ENCODE measurements at regions not wholly inside any gene's neighbourhood (a gene's known extent, or its start where the extent isn't known, plus 50 kb on each side); places are given as distances from the start of the nearest gene placed in this dataset.

GRCh38 chr2:9694661-9695234, 64.0 kb upstream of the YWHAQ start:
- no peak for DNase-seq
- Histone ChIP-seq H3K4ac (ENCODE audit: low read depth in 1 of 2, low read length in 2 of 2) (no peak overlapping the region), H3K4me2 (ENCODE audit: low read length, poor library complexity, severe bottlenecking) (no peak overlapping the region), H4K8ac (ENCODE audit: low read length) (no peak overlapping the region), H4K91ac (ENCODE audit: low read length) (no peak overlapping the region), H3K4me3 (ENCODE audit: insufficient read depth in 1 of 2, low read depth in 1 of 2, low read length in 2 of 2) (no peak overlapping the region), H3K23ac (ENCODE audit: low read length in 2 of 2) (no peak overlapping the region), H3K9ac (ENCODE audit: low read length) (no peak overlapping the region), H2AFZ (ENCODE audit: low read depth, low read length) (no peak overlapping the region), H3K4me1 (ENCODE audit: control insufficient read depth, insufficient read depth, low read depth, low read length) (peaks cover 8% of the 10 kb centered on the region), H3K36me3 (ENCODE audit: control insufficient read depth in 1 of 2, insufficient read depth in 2 of 2, low read depth in 1 of 2, low read length in 2 of 2) (no peaks in the 10 kb centered on the region), H2BK15ac (ENCODE audit: low read depth, poor library complexity, severe bottlenecking) (no peak overlapping the region), H3K79me1 (replicated peaks; ENCODE audit: low read length, poor library complexity, severe bottlenecking) (no peaks in the 10 kb centered on the region), H3K14ac (ENCODE audit: low read length in 2 of 2) (no peak overlapping the region), H2BK120ac (ENCODE audit: low read depth, low read length) (no peak overlapping the region), H3K27ac (ENCODE audit: low read length, poor library complexity, severe bottlenecking) (no peak overlapping the region), H3K18ac (ENCODE audit: low read depth in 1 of 2, low read length in 2 of 2) (no peak overlapping the region), H2BK12ac (ENCODE audit: low read length in 2 of 2) (no peak overlapping the region), H2AK5ac (ENCODE audit: low read length, severe bottlenecking) (no peak overlapping the region), H2BK5ac (ENCODE audit: low read depth, low read length, poor library complexity, severe bottlenecking) (no peak overlapping the region), H3K27me3 (ENCODE audit: control insufficient read depth in 1 of 2, insufficient read depth in 1 of 2, low read length in 2 of 2) (no peaks in the 10 kb centered on the region), H3K9me3 (ENCODE audit: control insufficient read depth, low read length) (no peaks in the 10 kb centered on the region)
- 92% methylated on average over 15 of the region's 17 CpGs for WGBS

- H3K18ac ChIP-seq (ENCODE audit: low read depth in 1 of 2, low read length in 2 of 2), result no peak overlapping the region
- H3K27ac ChIP-seq (ENCODE audit: low read length, poor library complexity, severe bottlenecking), result no peak overlapping the region
- no peak overlapping the region for H3K4ac ChIP-seq (ENCODE audit: low read depth in 1 of 2, low read length in 2 of 2)
- H3K9me3 ChIP-seq (ENCODE audit: control insufficient read depth, low read length), result no peaks in the 10 kb centered on the region
- no peak for DNase-seq
- H4K8ac ChIP-seq (ENCODE audit: low read length), result no peak overlapping the region
- H3K4me3 ChIP-seq (ENCODE audit: insufficient read depth in 1 of 2, low read depth in 1 of 2, low read length in 2 of 2), result no peak overlapping the region
- H2AK5ac ChIP-seq (ENCODE audit: low read length, severe bottlenecking), result peak overlapping the region; percentile 72
- H3K23ac ChIP-seq (ENCODE audit: low read length in 2 of 2), result no peak overlapping the region
- H3K4me2 ChIP-seq (ENCODE audit: low read length, poor library complexity, severe bottlenecking), result no peak overlapping the region
- H2BK15ac ChIP-seq (ENCODE audit: low read depth, poor library complexity, severe bottlenecking), result no peak overlapping the region
- H3K79me1 ChIP-seq (replicated peaks; ENCODE audit: low read length, poor library complexity, severe bottlenecking), result no peaks in the 10 kb centered on the region
- H3K9ac ChIP-seq (ENCODE audit: low read length), result no peak overlapping the region
- H3K4me1 ChIP-seq (ENCODE audit: control insufficient read depth, insufficient read depth, low read depth, low read length), result peaks cover 6% of the 10 kb centered on the region
- no peak overlapping the region for H2BK12ac ChIP-seq (ENCODE audit: low read length in 2 of 2)
- H4K91ac ChIP-seq (ENCODE audit: low read length), result no peak overlapping the region
- H2BK5ac ChIP-seq (ENCODE audit: low read depth, low read length, poor library complexity, severe bottlenecking), result no peak overlapping the region
- H3K14ac ChIP-seq (ENCODE audit: low read length in 2 of 2), result no peak overlapping the region
- no peak overlapping the region for H2AFZ ChIP-seq (ENCODE audit: low read depth, low read length)
- no peaks in the 10 kb centered on the region for H3K36me3 ChIP-seq (ENCODE audit: control insufficient read depth in 1 of 2, insufficient read depth in 2 of 2, low read depth in 1 of 2, low read length in 2 of 2)
- no peak overlapping the region for H2BK120ac ChIP-seq (ENCODE audit: low read depth, low read length)
- WGBS, result 98% methylated on average over 5 of the region's 6 CpGs
- H3K27me3 ChIP-seq (ENCODE audit: control insufficient read depth in 1 of 2, insufficient read depth in 1 of 2, low read length in 2 of 2), result no peaks in the 10 kb centered on the region
These were observed 65.1 kb upstream of the YWHAQ start for GRCh38 chr2:9695941-9696340.

GRCh38 chr2:9696731-9697130, 65.9 kb upstream of the YWHAQ start:
- H2BK15ac ChIP-seq (ENCODE audit: low read depth, poor library complexity, severe bottlenecking), result no peak overlapping the region
- H3K4me3 ChIP-seq (ENCODE audit: insufficient read depth in 1 of 2, low read depth in 1 of 2, low read length in 2 of 2), result no peak overlapping the region
- H3K23ac ChIP-seq (ENCODE audit: low read length in 2 of 2), result no peak overlapping the region
- H2BK120ac ChIP-seq (ENCODE audit: low read depth, low read length), result no peak overlapping the region
- peak overlapping the region; percentile 76 for H2AK5ac ChIP-seq (ENCODE audit: low read length, severe bottlenecking)
- H4K8ac ChIP-seq (ENCODE audit: low read length), result no peak overlapping the region
- H2BK12ac ChIP-seq (ENCODE audit: low read length in 2 of 2), result no peak overlapping the region
- H3K18ac ChIP-seq (ENCODE audit: low read depth in 1 of 2, low read length in 2 of 2), result no peak overlapping the region
- H3K27ac ChIP-seq (ENCODE audit: low read length, poor library complexity, severe bottlenecking), result peak overlapping the region; percentile 53
- H2BK5ac ChIP-seq (ENCODE audit: low read depth, low read length, poor library complexity, severe bottlenecking), result peak overlapping the region; percentile 15
- H2AFZ ChIP-seq (ENCODE audit: low read depth, low read length), result no peak overlapping the region
- DNase-seq, result no peak
- H3K27me3 ChIP-seq (ENCODE audit: control insufficient read depth in 1 of 2, insufficient read depth in 1 of 2, low read length in 2 of 2), result no peaks in the 10 kb centered on the region
- H3K36me3 ChIP-seq (ENCODE audit: control insufficient read depth in 1 of 2, insufficient read depth in 2 of 2, low read depth in 1 of 2, low read length in 2 of 2), result no peaks in the 10 kb centered on the region
- H3K14ac ChIP-seq (ENCODE audit: low read length in 2 of 2), result no peak overlapping the region
- WGBS, result 90% methylated on average over 3 of the region's 4 CpGs
- H4K91ac ChIP-seq (ENCODE audit: low read length), result peak overlapping the region; percentile 28
- no peaks in the 10 kb centered on the region for H3K9me3 ChIP-seq (ENCODE audit: control insufficient read depth, low read length)
- peaks cover 6% of the 10 kb centered on the region for H3K4me1 ChIP-seq (ENCODE audit: control insufficient read depth, insufficient read depth, low read depth, low read length)
- no peak overlapping the region for H3K4ac ChIP-seq (ENCODE audit: low read depth in 1 of 2, low read length in 2 of 2)
- peak overlapping the region; percentile 41 for H3K4me2 ChIP-seq (ENCODE audit: low read length, poor library complexity, severe bottlenecking)
- H3K9ac ChIP-seq (ENCODE audit: low read length), result no peak overlapping the region
- H3K79me1 ChIP-seq (replicated peaks; ENCODE audit: low read length, poor library complexity, severe bottlenecking), result no peaks in the 10 kb centered on the region

DNA sequence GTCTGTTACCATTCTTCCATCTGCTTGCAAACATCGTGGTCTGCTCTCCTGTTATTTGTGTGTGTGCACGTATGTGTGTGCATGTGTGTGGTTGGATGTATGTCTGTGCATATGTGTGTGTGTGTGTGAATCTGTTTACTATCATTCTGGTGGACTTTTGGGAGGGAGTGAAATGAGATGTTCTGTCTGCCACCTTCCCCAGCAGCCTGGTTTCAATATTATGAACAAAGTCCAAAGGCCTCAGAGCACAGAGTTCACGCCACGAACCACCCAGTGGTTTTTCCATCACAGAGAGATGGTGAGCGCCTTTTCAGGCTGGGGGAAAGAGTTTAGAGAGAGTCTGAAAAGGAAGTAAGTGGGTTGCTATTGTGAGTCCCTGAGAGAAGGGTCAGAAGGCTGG, 67.1 kb upstream of the YWHAQ start:
- H2BK12ac ChIP-seq (ENCODE audit: low read length in 2 of 2), result peak overlapping the region in 1 of 2 experiments; percentile 55
- no peak overlapping the region for H3K4ac ChIP-seq (ENCODE audit: low read depth in 1 of 2, low read length in 2 of 2)
- no peak overlapping the region for H2BK5ac ChIP-seq (ENCODE audit: low read depth, low read length, poor library complexity, severe bottlenecking)
- no peak overlapping the region for H3K27ac ChIP-seq (ENCODE audit: low read length, poor library complexity, severe bottlenecking)
- H4K91ac ChIP-seq (ENCODE audit: low read length), result no peak overlapping the region
- no peak overlapping the region for H3K4me2 ChIP-seq (ENCODE audit: low read length, poor library complexity, severe bottlenecking)
- H3K14ac ChIP-seq (ENCODE audit: low read length in 2 of 2), result no peak overlapping the region
- H3K4me1 ChIP-seq (ENCODE audit: control insufficient read depth, insufficient read depth, low read depth, low read length), result peaks cover 6% of the 10 kb centered on the region
- H4K8ac ChIP-seq (ENCODE audit: low read length), result no peak overlapping the region
- no peak overlapping the region for H3K4me3 ChIP-seq (ENCODE audit: insufficient read depth in 1 of 2, low read depth in 1 of 2, low read length in 2 of 2)
- no peak overlapping the region for H2BK120ac ChIP-seq (ENCODE audit: low read depth, low read length)
- no peak overlapping the region for H3K23ac ChIP-seq (ENCODE audit: low read length in 2 of 2)
- H3K9ac ChIP-seq (ENCODE audit: low read length), result no peak overlapping the region
- no peak overlapping the region for H3K18ac ChIP-seq (ENCODE audit: low read depth in 1 of 2, low read length in 2 of 2)
- no peaks in the 10 kb centered on the region for H3K27me3 ChIP-seq (ENCODE audit: control insufficient read depth in 1 of 2, insufficient read depth in 1 of 2, low read length in 2 of 2)
- H2BK15ac ChIP-seq (ENCODE audit: low read depth, poor library complexity, severe bottlenecking), result peak overlapping the region; percentile 65
- no peak overlapping the region for H2AFZ ChIP-seq (ENCODE audit: low read depth, low read length)
- H3K36me3 ChIP-seq (ENCODE audit: control insufficient read depth in 1 of 2, insufficient read depth in 2 of 2, low read depth in 1 of 2, low read length in 2 of 2), result no peaks in the 10 kb centered on the region
- no peaks in the 10 kb centered on the region for H3K9me3 ChIP-seq (ENCODE audit: control insufficient read depth, low read length)
- DNase-seq, result no peak
- WGBS, result 85% methylated on average over 5 of the region's 5 CpGs
- H2AK5ac ChIP-seq (ENCODE audit: low read length, severe bottlenecking), result peak overlapping the region; percentile 10
- H3K79me1 ChIP-seq (replicated peaks; ENCODE audit: low read length, poor library complexity, severe bottlenecking), result no peaks in the 10 kb centered on the region
